ENCODE measurements at regions not wholly inside any gene's neighbourhood (a gene's known extent, or its start where the extent isn't known, plus 50 kb on each side); places are given as distances from the start of the nearest gene placed in this dataset.

GRCh38 chr20:51305316-51306052, 237.0 kb downstream of the NFATC2 start:
- H3K4me1 Mint-ChIP-seq (ENCODE audit: low read depth) = peaks cover 13% of the 10 kb centered on the region
- peaks cover 8% of the 10 kb centered on the region for H3K9me3 Mint-ChIP-seq
- H3K36me3 Mint-ChIP-seq (ENCODE audit: low read depth) = peaks cover 2% of the 10 kb centered on the region; the same call in 1 of the 2 replicates
- no peak overlapping the region for H3K4me3 Mint-ChIP-seq
- no peak for TF ChIP-seq CTCF (IDR thresholded peaks at IDR 0.05)
- H3K27me3 Mint-ChIP-seq (ENCODE audit: insufficient read depth) = peaks cover 6% of the 10 kb centered on the region
- no peak for DNase-seq
- no peak overlapping the region for H3K27ac Mint-ChIP-seq

- no peak for DNase-seq
- peak; percentile 21; the same call in 1 of the 2 replicates for TF ChIP-seq CTCF (IDR thresholded peaks at IDR 0.05)
- H3K27me3 Mint-ChIP-seq (ENCODE audit: insufficient read depth) = peaks cover 6% of the 10 kb centered on the region
- peaks cover 12% of the 10 kb centered on the region for H3K4me1 Mint-ChIP-seq (ENCODE audit: low read depth)
- peaks cover 14% of the 10 kb centered on the region for H3K9me3 Mint-ChIP-seq
- no peak overlapping the region for H3K27ac Mint-ChIP-seq
- no peak overlapping the region for H3K4me3 Mint-ChIP-seq
- peaks cover 9% of the 10 kb centered on the region for H3K36me3 Mint-ChIP-seq (ENCODE audit: low read depth)
Measured at GRCh38 chr20:51303731-51304670, 238.5 kb downstream of the NFATC2 start.

GRCh38 chr20:51301026-51301425, 241.5 kb downstream of the NFATC2 start:
- Mint-ChIP-seq H3K9me3 (peaks cover 14% of the 10 kb centered on the region), H3K36me3 (ENCODE audit: low read depth) (peaks cover 9% of the 10 kb centered on the region), H3K4me3 (no peak overlapping the region), H3K4me1 (ENCODE audit: low read depth) (peaks cover 5% of the 10 kb centered on the region; the same call in 1 of the 2 replicates), H3K27me3 (ENCODE audit: insufficient read depth) (peaks cover 6% of the 10 kb centered on the region), H3K27ac (no peak overlapping the region)
- no peak for DNase-seq
- no peak for TF ChIP-seq CTCF (IDR thresholded peaks at IDR 0.05)

- DNase-seq = no peak
- Mint-ChIP-seq H3K27me3 (ENCODE audit: insufficient read depth) (peaks cover 10% of the 10 kb centered on the region), H3K9me3 (peaks cover 14% of the 10 kb centered on the region), H3K27ac (no peak overlapping the region), H3K4me1 (ENCODE audit: low read depth) (peaks cover 5% of the 10 kb centered on the region; the same call in 1 of the 2 replicates), H3K36me3 (ENCODE audit: low read depth) (peaks cover 9% of the 10 kb centered on the region), H3K4me3 (no peak overlapping the region)
- no peak for TF ChIP-seq CTCF (IDR thresholded peaks at IDR 0.05)
Measured at GRCh38 chr20:51300104-51300503, 242.4 kb downstream of the NFATC2 start.

GRCh38 chr20:51299413-51299812, 243.1 kb downstream of the NFATC2 start:
- H3K36me3 Mint-ChIP-seq (ENCODE audit: low read depth) = peaks cover 9% of the 10 kb centered on the region
- peaks cover 14% of the 10 kb centered on the region for H3K9me3 Mint-ChIP-seq
- H3K4me1 Mint-ChIP-seq (ENCODE audit: low read depth) = peaks cover 8% of the 10 kb centered on the region; the same call in 1 of the 2 replicates
- H3K27me3 Mint-ChIP-seq (ENCODE audit: insufficient read depth) = peaks cover 15% of the 10 kb centered on the region
- H3K4me3 Mint-ChIP-seq = no peak overlapping the region
- no peak for DNase-seq
- no peak overlapping the region for H3K27ac Mint-ChIP-seq
- no peak for TF ChIP-seq CTCF (IDR thresholded peaks at IDR 0.05)
